ENCODE measurements at regions not wholly inside any gene's neighbourhood (a gene's known extent, or its start where the extent isn't known, plus 50 kb on each side); places are given as distances from the start of the nearest gene placed in this dataset.

GRCh38 chr4:19425146-19425545 is 826.6 kb upstream of the SLIT2 start:
- TF ChIP-seq CTCF (IDR thresholded peaks at IDR 0.05) (no peak), POLR2A (IDR thresholded peaks at IDR 0.05) (no peak), EP300 (IDR thresholded peaks at IDR 0.05) (no peak), POLR2AphosphoS5 (IDR thresholded peaks at IDR 0.05) (no peak)
